ENCODE measurements at regions not wholly inside any gene's neighbourhood (a gene's known extent, or its start where the extent isn't known, plus 50 kb on each side); places are given as distances from the start of the nearest gene placed in this dataset.

DNA sequence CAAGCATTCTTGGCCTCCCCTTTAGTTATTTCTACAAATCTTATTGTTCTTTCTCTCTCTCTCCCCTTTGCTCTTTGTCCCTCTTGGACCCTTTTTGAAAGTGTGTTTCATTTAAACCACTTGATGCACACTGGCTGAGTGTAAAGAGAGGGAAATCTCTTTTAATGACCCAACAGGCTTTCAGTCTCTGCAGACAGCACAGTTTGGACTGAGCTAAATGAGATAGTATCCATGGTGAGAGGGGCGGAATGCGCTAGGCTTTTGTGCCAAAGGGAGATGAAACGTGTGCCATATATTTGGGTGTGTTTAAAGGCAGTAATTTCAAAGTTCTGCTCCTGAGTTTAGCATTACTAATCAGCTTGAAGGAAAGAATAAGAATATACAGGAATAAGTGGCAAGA lies 184.9 kb downstream of the PCSK1 start (continued):
- TF ChIP-seq KDM4A (IDR thresholded peaks at IDR 0.05; ENCODE audit: low read depth, low read length, severe bottlenecking) (no peak), SP2 (IDR thresholded peaks at IDR 0.05; ENCODE audit: low read length) (no peak), CTBP2 (IDR thresholded peaks at IDR 0.05; ENCODE audit: borderline replicate concordance, insufficient read depth, insufficient read length, low read length) (no peak), TAF1 (IDR thresholded peaks at IDR 0.05; ENCODE audit: low read depth, low read length) (no peak)

All from H1 (cell line).